ENCODE measurements at regions not wholly inside any gene's neighbourhood (a gene's known extent, or its start where the extent isn't known, plus 50 kb on each side); places are given as distances from the start of the nearest gene placed in this dataset.

DNA sequence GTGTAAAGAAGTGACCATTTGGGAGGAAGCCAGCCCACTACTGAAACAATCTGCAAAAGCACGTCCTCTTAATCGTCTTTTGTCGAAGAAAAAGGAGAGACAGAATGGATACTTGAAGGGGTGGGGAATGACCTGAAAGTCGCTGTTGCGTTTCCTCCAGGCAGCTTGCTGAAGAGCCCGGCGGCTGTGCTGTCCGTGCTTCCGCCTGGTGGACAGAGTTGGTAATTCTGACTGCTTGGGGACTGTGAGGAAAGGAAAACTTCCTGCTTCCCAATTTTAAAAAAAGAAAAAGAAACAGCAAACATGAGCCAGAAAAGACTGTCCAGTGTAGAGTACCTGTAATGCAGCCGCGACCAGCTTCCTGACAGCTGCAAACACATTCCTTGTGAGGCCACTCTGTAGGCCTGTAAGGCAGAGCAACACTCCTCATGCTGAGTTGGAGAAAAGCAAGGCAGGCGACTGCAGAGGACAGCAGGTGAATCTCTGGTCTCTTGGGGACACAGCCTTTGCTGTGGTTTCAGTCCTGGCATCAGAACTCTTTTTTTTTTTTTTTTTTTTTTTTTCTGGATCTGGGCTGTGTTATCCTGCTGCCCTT, 251.1 kb upstream of the TBX18 start:
- H3K27ac Mint-ChIP-seq (ENCODE audit: unreplicated experiment): no peak overlapping the region
- Histone ChIP-seq H4K20me1 (ENCODE audit: insufficient read depth, low read length) (no peaks in the 10 kb centered on the region), H3K36me3 (ENCODE audit: insufficient read depth, low read length) (no peaks in the 10 kb centered on the region), H3K27ac (ENCODE audit: low read depth, low read length) (no peak overlapping the region), H3K27me3 (ENCODE audit: insufficient read depth, low read length) (no peaks in the 10 kb centered on the region), H3K9me3 (ENCODE audit: insufficient read depth, low read depth, low read length) (no peaks in the 10 kb centered on the region), H3K4me2 (ENCODE audit: low read length) (peak overlapping the region; percentile 34), H3K79me2 (ENCODE audit: insufficient read depth, low read length) (no peaks in the 10 kb centered on the region), H3K4me3 (ENCODE audit: insufficient read depth, low read depth, low read length) (no peak overlapping the region), H3K9ac (ENCODE audit: low read length) (no peak overlapping the region), H3K4me1 (ENCODE audit: insufficient read depth, low read length) (no peaks in the 10 kb centered on the region), H2AFZ (ENCODE audit: low read depth, low read length) (peak overlapping the region; percentile 49)
- H3K4me3 Mint-ChIP-seq (ENCODE audit: unreplicated experiment): no peak overlapping the region
- no peaks in the 10 kb centered on the region for H3K36me3 Mint-ChIP-seq (ENCODE audit: low read depth, unreplicated experiment)
- no peak for TF ChIP-seq EZH2 (IDR thresholded peaks at IDR 0.05; ENCODE audit: insufficient read depth, low read length)
- TF ChIP-seq, protein P1, sequence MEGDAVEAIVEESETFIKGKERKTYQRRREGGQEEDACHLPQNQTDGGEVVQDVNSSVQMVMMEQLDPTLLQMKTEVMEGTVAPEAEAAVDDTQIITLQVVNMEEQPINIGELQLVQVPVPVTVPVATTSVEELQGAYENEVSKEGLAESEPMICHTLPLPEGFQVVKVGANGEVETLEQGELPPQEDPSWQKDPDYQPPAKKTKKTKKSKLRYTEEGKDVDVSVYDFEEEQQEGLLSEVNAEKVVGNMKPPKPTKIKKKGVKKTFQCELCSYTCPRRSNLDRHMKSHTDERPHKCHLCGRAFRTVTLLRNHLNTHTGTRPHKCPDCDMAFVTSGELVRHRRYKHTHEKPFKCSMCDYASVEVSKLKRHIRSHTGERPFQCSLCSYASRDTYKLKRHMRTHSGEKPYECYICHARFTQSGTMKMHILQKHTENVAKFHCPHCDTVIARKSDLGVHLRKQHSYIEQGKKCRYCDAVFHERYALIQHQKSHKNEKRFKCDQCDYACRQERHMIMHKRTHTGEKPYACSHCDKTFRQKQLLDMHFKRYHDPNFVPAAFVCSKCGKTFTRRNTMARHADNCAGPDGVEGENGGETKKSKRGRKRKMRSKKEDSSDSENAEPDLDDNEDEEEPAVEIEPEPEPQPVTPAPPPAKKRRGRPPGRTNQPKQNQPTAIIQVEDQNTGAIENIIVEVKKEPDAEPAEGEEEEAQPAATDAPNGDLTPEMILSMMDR (IDR thresholded peaks at IDR 0.05; ENCODE audit: insufficient read depth, low read depth, low read length): peak; percentile 75
- DNase-seq (ENCODE audit: low read depth) (peak; percentile 8), FAIRE-seq (no peak)
- peaks cover 1% of the 10 kb centered on the region for H3K9me3 Mint-ChIP-seq (ENCODE audit: unreplicated experiment)
- H3K4me1 Mint-ChIP-seq (ENCODE audit: low read depth, unreplicated experiment): no peaks in the 10 kb centered on the region
- H3K27me3 Mint-ChIP-seq (ENCODE audit: low read depth, unreplicated experiment): no peaks in the 10 kb centered on the region

DNA sequence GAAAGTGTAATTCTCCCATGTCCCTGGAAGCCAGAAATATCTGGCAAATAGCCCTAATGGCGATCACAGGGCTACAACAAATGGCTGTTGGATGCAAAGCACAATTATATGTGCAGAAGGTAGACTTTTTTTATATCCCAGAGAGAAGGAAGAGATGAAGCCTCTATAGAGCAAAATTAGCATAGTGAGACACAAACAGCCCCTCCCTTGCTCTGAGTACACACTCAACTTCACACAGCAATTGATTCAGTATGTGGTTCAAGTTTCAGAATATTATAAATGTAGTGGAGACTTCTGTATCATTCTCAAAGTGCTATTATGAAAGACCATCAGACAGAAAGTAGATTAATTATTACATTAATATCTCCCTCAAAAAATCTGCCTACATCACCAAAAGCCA, 246.5 kb upstream of the TBX18 start:
- Mint-ChIP-seq H3K4me1 (ENCODE audit: low read depth, unreplicated experiment) (no peaks in the 10 kb centered on the region), H3K36me3 (ENCODE audit: low read depth, unreplicated experiment) (no peaks in the 10 kb centered on the region), H3K9me3 (ENCODE audit: unreplicated experiment) (peaks cover 3% of the 10 kb centered on the region), H3K27me3 (ENCODE audit: low read depth, unreplicated experiment) (no peaks in the 10 kb centered on the region), H3K4me3 (ENCODE audit: unreplicated experiment) (no peak overlapping the region), H3K27ac (ENCODE audit: unreplicated experiment) (no peak overlapping the region)
- Histone ChIP-seq H3K4me3 (ENCODE audit: insufficient read depth, low read depth, low read length) (no peak overlapping the region), H3K79me2 (ENCODE audit: insufficient read depth, low read length) (no peaks in the 10 kb centered on the region), H3K27ac (ENCODE audit: low read depth, low read length) (no peak overlapping the region), H3K27me3 (ENCODE audit: insufficient read depth, low read length) (no peaks in the 10 kb centered on the region), H3K4me1 (ENCODE audit: insufficient read depth, low read length) (no peaks in the 10 kb centered on the region), H3K4me2 (ENCODE audit: low read length) (no peak overlapping the region), H2AFZ (ENCODE audit: low read depth, low read length) (no peak overlapping the region), H3K9ac (ENCODE audit: low read length) (no peak overlapping the region), H4K20me1 (ENCODE audit: insufficient read depth, low read length) (no peaks in the 10 kb centered on the region), H3K9me3 (ENCODE audit: insufficient read depth, low read depth, low read length) (no peaks in the 10 kb centered on the region), H3K36me3 (ENCODE audit: insufficient read depth, low read length) (no peaks in the 10 kb centered on the region)
- no peak for FAIRE-seq
- DNase-seq (ENCODE audit: low read depth): no peak
- TF ChIP-seq, protein P1 (IDR thresholded peaks at IDR 0.05; ENCODE audit: insufficient read depth, low read depth, low read length): no peak
- no peak for TF ChIP-seq EZH2 (IDR thresholded peaks at IDR 0.05; ENCODE audit: insufficient read depth, low read length)

DNA sequence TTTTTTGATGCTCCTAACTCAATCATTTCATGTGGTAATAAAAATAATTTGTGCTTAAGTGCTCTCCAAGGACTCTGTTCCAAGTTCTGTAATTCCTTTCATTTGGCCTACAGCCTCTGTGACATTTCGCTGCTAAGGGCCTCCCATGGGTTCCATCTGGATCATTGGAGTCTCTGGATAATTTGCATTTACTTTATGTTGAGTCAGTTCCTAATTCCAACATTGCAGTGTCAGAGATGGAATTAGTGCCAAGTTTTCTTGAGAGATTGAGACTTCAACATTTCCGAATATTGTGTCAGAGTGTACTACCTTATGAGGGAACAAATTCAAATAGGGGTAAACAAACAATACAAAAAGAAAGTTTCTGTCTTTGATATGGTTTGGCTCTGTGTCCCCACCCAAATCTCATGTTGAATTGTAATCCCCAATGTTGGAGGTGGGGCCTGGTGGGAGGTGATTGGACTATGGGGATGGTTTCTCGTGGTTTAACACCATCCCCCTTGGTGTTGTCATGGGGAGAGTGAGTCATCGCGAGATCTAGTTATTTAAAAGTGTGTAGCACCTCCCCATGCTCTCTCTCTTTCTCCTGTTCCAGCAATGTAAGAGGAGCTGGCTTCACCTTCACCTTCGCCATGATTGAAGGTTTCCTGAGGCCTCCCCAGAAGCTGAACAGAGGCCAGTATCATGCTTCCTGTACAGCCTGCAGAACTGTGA, 244.1 kb upstream of the TBX18 start:
- Mint-ChIP-seq H3K36me3 (ENCODE audit: low read depth, unreplicated experiment) (no peaks in the 10 kb centered on the region), H3K4me1 (ENCODE audit: low read depth, unreplicated experiment) (no peaks in the 10 kb centered on the region), H3K4me3 (ENCODE audit: unreplicated experiment) (no peak overlapping the region), H3K27me3 (ENCODE audit: low read depth, unreplicated experiment) (peaks cover 1% of the 10 kb centered on the region), H3K9me3 (ENCODE audit: unreplicated experiment) (peaks cover 3% of the 10 kb centered on the region), H3K27ac (ENCODE audit: unreplicated experiment) (no peak overlapping the region)
- Histone ChIP-seq H3K4me1 (ENCODE audit: insufficient read depth, low read length) (no peaks in the 10 kb centered on the region), H3K27me3 (ENCODE audit: insufficient read depth, low read length) (no peaks in the 10 kb centered on the region), H3K9me3 (ENCODE audit: insufficient read depth, low read depth, low read length) (no peaks in the 10 kb centered on the region), H3K36me3 (ENCODE audit: insufficient read depth, low read length) (no peaks in the 10 kb centered on the region), H3K79me2 (ENCODE audit: insufficient read depth, low read length) (no peaks in the 10 kb centered on the region), H3K4me3 (ENCODE audit: insufficient read depth, low read depth, low read length) (no peak overlapping the region), H2AFZ (ENCODE audit: low read depth, low read length) (no peak overlapping the region), H3K9ac (ENCODE audit: low read length) (no peak overlapping the region), H3K27ac (ENCODE audit: low read depth, low read length) (no peak overlapping the region), H4K20me1 (ENCODE audit: insufficient read depth, low read length) (no peaks in the 10 kb centered on the region), H3K4me2 (ENCODE audit: low read length) (no peak overlapping the region)
- DNase-seq (ENCODE audit: low read depth) (no peak), FAIRE-seq (no peak)
- TF ChIP-seq, protein P1 (IDR thresholded peaks at IDR 0.05; ENCODE audit: insufficient read depth, low read depth, low read length): no peak
- TF ChIP-seq EZH2 (IDR thresholded peaks at IDR 0.05; ENCODE audit: insufficient read depth, low read length): no peak
